ENCODE measurements at regions not wholly inside any gene's neighbourhood (a gene's known extent, or its start where the extent isn't known, plus 50 kb on each side); places are given as distances from the start of the nearest gene placed in this dataset.

DNA sequence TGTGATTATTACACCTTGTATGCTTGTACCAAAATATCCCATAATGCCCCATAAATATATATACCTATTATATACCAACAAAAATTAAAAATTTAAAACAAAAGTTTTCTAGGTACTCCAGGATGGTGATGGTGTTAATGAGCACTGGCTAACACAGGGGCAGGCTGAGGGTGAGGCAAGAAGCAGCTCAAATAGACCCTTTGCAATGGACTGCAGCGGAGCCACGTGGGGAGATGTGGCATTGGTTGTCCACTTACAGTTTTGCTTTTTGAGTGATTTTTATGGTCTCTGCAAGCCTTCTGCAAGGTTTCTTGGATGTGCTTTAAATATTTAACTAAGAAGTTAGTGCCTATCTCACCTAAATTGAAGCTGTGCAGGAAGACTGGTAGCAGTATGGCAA, 132.9 kb downstream of the RAP2A start (continued):
- TF ChIP-seq, protein P1, sequence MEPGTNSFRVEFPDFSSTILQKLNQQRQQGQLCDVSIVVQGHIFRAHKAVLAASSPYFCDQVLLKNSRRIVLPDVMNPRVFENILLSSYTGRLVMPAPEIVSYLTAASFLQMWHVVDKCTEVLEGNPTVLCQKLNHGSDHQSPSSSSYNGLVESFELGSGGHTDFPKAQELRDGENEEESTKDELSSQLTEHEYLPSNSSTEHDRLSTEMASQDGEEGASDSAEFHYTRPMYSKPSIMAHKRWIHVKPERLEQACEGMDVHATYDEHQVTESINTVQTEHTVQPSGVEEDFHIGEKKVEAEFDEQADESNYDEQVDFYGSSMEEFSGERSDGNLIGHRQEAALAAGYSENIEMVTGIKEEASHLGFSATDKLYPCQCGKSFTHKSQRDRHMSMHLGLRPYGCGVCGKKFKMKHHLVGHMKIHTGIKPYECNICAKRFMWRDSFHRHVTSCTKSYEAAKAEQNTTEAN (CRISPR knock-in tag; IDR thresholded peaks at IDR 0.05): no peak
- TF ChIP-seq, protein P2, sequence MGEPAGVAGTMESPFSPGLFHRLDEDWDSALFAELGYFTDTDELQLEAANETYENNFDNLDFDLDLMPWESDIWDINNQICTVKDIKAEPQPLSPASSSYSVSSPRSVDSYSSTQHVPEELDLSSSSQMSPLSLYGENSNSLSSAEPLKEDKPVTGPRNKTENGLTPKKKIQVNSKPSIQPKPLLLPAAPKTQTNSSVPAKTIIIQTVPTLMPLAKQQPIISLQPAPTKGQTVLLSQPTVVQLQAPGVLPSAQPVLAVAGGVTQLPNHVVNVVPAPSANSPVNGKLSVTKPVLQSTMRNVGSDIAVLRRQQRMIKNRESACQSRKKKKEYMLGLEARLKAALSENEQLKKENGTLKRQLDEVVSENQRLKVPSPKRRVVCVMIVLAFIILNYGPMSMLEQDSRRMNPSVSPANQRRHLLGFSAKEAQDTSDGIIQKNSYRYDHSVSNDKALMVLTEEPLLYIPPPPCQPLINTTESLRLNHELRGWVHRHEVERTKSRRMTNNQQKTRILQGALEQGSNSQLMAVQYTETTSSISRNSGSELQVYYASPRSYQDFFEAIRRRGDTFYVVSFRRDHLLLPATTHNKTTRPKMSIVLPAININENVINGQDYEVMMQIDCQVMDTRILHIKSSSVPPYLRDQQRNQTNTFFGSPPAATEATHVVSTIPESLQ (CRISPR knock-in tag; IDR thresholded peaks at IDR 0.05): no peak
- TF ChIP-seq, protein P3, sequence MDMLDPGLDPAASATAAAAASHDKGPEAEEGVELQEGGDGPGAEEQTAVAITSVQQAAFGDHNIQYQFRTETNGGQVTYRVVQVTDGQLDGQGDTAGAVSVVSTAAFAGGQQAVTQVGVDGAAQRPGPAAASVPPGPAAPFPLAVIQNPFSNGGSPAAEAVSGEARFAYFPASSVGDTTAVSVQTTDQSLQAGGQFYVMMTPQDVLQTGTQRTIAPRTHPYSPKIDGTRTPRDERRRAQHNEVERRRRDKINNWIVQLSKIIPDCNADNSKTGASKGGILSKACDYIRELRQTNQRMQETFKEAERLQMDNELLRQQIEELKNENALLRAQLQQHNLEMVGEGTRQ (CRISPR knock-in tag; IDR thresholded peaks at IDR 0.05): no peak
- no peak for TF ChIP-seq POLR2G (IDR thresholded peaks at IDR 0.05; ENCODE audit: low read depth, low read length)

DNA sequence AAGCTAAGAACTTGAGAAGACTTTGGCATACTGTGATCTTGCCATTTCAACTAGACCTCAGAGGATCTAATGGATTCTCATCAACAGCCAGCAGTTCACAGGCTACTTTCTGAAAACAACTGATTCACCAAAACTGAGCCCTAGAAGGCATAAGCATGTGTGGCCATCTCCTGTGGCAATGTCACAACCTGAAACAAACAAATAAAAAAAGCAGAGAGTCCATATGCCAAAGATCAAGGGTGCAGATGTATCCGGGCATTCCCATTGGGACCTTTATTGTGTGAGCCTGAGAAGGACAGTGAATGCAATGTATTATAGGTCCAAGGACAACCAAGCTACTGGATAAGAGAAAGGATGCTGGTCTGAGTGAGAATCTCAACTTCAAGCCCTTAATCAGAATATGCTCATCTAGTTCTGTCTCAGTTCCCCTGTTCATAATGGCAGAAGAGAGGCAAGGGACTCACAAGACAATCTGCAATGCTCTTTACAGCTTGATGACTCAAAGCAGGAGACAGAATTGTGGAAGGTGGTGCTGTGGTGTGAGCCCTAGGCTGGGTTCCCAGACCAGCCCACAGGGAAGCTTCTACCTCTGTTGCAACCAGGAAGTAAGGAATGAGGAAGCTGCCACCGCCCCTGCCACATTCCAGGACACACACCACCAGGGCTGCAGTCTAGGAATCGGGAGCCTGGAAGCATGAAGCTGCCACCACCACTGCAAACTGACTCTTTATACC, 133.7 kb downstream of the RAP2A start:
- TF ChIP-seq, protein P4, sequence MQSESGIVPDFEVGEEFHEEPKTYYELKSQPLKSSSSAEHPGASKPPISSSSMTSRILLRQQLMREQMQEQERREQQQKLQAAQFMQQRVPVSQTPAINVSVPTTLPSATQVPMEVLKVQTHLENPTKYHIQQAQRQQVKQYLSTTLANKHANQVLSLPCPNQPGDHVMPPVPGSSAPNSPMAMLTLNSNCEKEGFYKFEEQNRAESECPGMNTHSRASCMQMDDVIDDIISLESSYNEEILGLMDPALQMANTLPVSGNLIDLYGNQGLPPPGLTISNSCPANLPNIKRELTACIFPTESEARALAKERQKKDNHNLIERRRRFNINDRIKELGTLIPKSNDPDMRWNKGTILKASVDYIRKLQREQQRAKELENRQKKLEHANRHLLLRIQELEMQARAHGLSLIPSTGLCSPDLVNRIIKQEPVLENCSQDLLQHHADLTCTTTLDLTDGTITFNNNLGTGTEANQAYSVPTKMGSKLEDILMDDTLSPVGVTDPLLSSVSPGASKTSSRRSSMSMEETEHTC (IDR thresholded peaks at IDR 0.05): no peak
- TF ChIP-seq ZNF551 (CRISPR knock-in tag; IDR thresholded peaks at IDR 0.05) (no peak), HCFC1 (IDR thresholded peaks at IDR 0.05; ENCODE audit: low read depth, low read length) (no peak), FOXA1 (IDR thresholded peaks at IDR 0.05; ENCODE audit: borderline replicate concordance) (no peak), ZNF586 (CRISPR knock-in tag; conservative IDR thresholded peaks at IDR 0.05) (no peak), TAF1 (IDR thresholded peaks at IDR 0.05; ENCODE audit: control insufficient read depth, extremely low read depth, insufficient read depth, low read length, severe bottlenecking) (no peak), GATAD2A (IDR thresholded peaks at IDR 0.05) (no peak), TRIM24 (IDR thresholded peaks at IDR 0.05) (no peak)
- no peak overlapping the region for H3K4me3 ChIP-seq
- no peaks in the 10 kb centered on the region for H3K79me2 ChIP-seq (ENCODE audit: control insufficient read depth, insufficient read depth, low read length)
- 0% methylated on average over 3 of the region's 3 CpGs for WGBS (ENCODE audit: insufficient coverage, low coverage, missing lambda C conversion rate)
- ChIA-PET POLR2A (no interaction called here), CTCF (ENCODE audit: low intra/inter-chr PET ratio) (interaction anchor here (1.1 kb wide), 1 partner anchor 537 kb away, joined by 3 read pairs; no protein-coding TSS in a partner anchor)
- no peaks in the 10 kb centered on the region for H3K9me1 ChIP-seq (ENCODE audit: control insufficient read depth, insufficient read depth, low read length)
- no peaks in the 10 kb centered on the region; a peak in 1 of 5 replicates for H3K27me3 ChIP-seq (ENCODE audit: control insufficient read depth in 2 of 2, insufficient read depth in 2 of 2, low read length in 2 of 2)
- no TSS peak for BruUV-seq (replicated peaks)
- FAIRE-seq: no peak
- ATAC-seq: no peak
- H3K4me1 ChIP-seq (replicated peaks in 1 of 2; ENCODE audit: control insufficient read depth in 2 of 2, insufficient read depth in 2 of 2, low read length in 2 of 2): no peaks in the 10 kb centered on the region
- in situ Hi-C loops (cut with MboI) (loop anchor here (10.0 kb wide), 1 partner anchor 563 kb away; no protein-coding TSS in a partner anchor), intact Hi-C loops (cut with micrococcal nuclease) (loop anchor here (2.0 to 10.0 kb wide), 3 partner anchors 203 to 549 kb away; no protein-coding TSS in a partner anchor)
- H3K9me3 ChIP-seq (replicated peaks; ENCODE audit: control insufficient read depth, insufficient read depth, low read depth, low read length): no peaks in the 10 kb centered on the region
- no peak overlapping the region for H3K4me2 ChIP-seq (ENCODE audit: insufficient read depth, low read length)
- H2AFZ ChIP-seq (ENCODE audit: low read depth, low read length): no peak overlapping the region
- H3K36me3 ChIP-seq (ENCODE audit: control insufficient read depth, insufficient read depth, low read length): no peaks in the 10 kb centered on the region
- no peak for DNase-seq (ENCODE audit: extremely low read depth in 1 of 4, low spot score in 3 of 4)
- no peak overlapping the region for H3K9ac ChIP-seq (ENCODE audit: insufficient read depth in 1 of 2, low read depth in 2 of 2, low read length in 2 of 2)
- no peaks in the 10 kb centered on the region for H4K20me1 ChIP-seq (replicated peaks; ENCODE audit: control insufficient read depth, insufficient read depth, low read length)
- H3K27ac ChIP-seq (ENCODE audit: extremely low read depth, low read depth, low read length): no peak overlapping the region

Measured in K562 (cell line).